ENCODE measurements at regions not wholly inside any gene's neighbourhood (a gene's known extent, or its start where the extent isn't known, plus 50 kb on each side); places are given as distances from the start of the nearest gene placed in this dataset.

GRCh38 chr6:19325335-19325789 is 511.8 kb upstream of the ID4 start:
- DNase-seq (ENCODE audit: low read depth) = no peak
- no peak overlapping the region for H3K4me3 ChIP-seq (ENCODE audit: low read depth, low read length)
- no peak for TF ChIP-seq CTCF (IDR thresholded peaks at IDR 0.05; ENCODE audit: low read depth, low read length, missing control alignments)

- no peak for DNase-seq (ENCODE audit: low read depth)
- no peak for TF ChIP-seq CTCF (IDR thresholded peaks at IDR 0.05; ENCODE audit: low read depth, low read length, missing control alignments)
- H3K4me3 ChIP-seq (ENCODE audit: low read depth, low read length) = no peak overlapping the region
Observed at GRCh38 chr6:19327241-19327640, 509.9 kb upstream of the ID4 start.

GRCh38 chr6:19327661-19328060 is 509.5 kb upstream of the ID4 start:
- H3K4me3 ChIP-seq (ENCODE audit: low read depth, low read length) = no peak overlapping the region
- no peak for TF ChIP-seq CTCF (IDR thresholded peaks at IDR 0.05; ENCODE audit: low read depth, low read length, missing control alignments)
- DNase-seq (ENCODE audit: low read depth) = no peak

DNA sequence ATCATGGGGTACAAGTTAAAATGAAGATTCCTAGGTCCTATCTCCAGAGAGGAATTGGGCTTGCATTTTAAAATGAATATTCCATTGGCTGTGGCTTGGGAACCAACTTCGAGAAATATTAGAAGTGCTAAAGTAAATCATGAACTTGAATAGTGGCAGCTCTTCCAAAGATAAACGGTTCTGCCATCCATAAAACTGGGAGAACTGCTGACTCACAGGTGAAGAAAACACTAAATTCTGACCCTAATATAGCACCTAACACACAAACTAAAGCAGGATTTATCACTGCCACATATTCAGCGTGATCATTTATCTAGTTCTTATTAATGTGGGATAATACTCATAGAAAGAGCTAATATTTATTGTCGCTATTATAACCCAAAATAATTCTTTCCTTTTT is 508.1 kb upstream of the ID4 start:
- TF ChIP-seq CTCF (IDR thresholded peaks at IDR 0.05; ENCODE audit: low read depth, low read length, missing control alignments) = no peak
- H3K4me3 ChIP-seq (ENCODE audit: low read depth, low read length) = no peak overlapping the region
- DNase-seq (ENCODE audit: low read depth) = no peak

DNA sequence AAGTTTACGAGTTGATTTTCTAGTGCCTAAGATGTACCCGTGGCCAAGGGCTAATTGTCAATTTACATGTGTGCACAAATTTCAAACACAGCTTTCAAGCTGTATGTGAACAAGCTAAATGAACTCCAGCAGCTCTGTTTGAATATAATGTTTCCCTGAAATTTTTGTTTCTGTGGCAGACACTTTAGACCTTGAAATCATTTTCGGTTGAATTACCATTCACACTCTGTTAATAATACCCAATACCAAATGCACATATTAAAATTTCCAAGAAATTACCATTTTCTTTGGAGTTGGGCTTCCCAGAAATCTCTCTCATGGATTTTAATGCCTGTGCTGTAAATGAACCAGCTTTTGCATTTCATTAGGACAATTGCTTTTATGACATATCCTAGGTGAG is 506.1 kb upstream of the ID4 start:
- H3K4me3 ChIP-seq (ENCODE audit: low read depth, low read length) = no peak overlapping the region
- no peak for DNase-seq (ENCODE audit: low read depth)
- TF ChIP-seq CTCF (IDR thresholded peaks at IDR 0.05; ENCODE audit: low read depth, low read length, missing control alignments) = no peak

- no peak for TF ChIP-seq CTCF (IDR thresholded peaks at IDR 0.05; ENCODE audit: low read depth, low read length, missing control alignments)
- DNase-seq (ENCODE audit: low read depth) = no peak
- no peak overlapping the region for H3K4me3 ChIP-seq (ENCODE audit: low read depth, low read length)
Observed at GRCh38 chr6:19332806-19333460, 504.2 kb upstream of the ID4 start.

GRCh38 chr6:19333936-19334335 is 503.2 kb upstream of the ID4 start:
- no peak overlapping the region for H3K4me3 ChIP-seq (ENCODE audit: low read depth, low read length)
- TF ChIP-seq CTCF (IDR thresholded peaks at IDR 0.05; ENCODE audit: low read depth, low read length, missing control alignments) = no peak
- no peak for DNase-seq (ENCODE audit: low read depth)

Data from GM12864 (cell line).